ENCODE measurements at regions not wholly inside any gene's neighbourhood (a gene's known extent, or its start where the extent isn't known, plus 50 kb on each side); places are given as distances from the start of the nearest gene placed in this dataset.

GRCh38 chr12:115478505-115478904 lies 794.5 kb upstream of the TBX3 start:
- H3K4me3 ChIP-seq (replicated peaks; ENCODE audit: low read depth, low read length) = no peak overlapping the region
- no peak for TF ChIP-seq CTCF (IDR thresholded peaks at IDR 0.05; ENCODE audit: low read length, missing control alignments)
- DNase-seq (ENCODE audit: low read depth) = no peak

- DNase-seq (ENCODE audit: low read depth) = no peak
- no peak for TF ChIP-seq CTCF (IDR thresholded peaks at IDR 0.05; ENCODE audit: low read length, missing control alignments)
- no peak overlapping the region for H3K4me3 ChIP-seq (replicated peaks; ENCODE audit: low read depth, low read length)
These were observed 790.8 kb upstream of the TBX3 start for GRCh38 chr12:115474539-115475353.

- H3K4me3 ChIP-seq (replicated peaks; ENCODE audit: low read depth, low read length) = no peak overlapping the region
- no peak for TF ChIP-seq CTCF (IDR thresholded peaks at IDR 0.05; ENCODE audit: low read length, missing control alignments)
- no peak for DNase-seq (ENCODE audit: low read depth)
These were observed 789.4 kb upstream of the TBX3 start for GRCh38 chr12:115473257-115473956.

- no peak for TF ChIP-seq CTCF (IDR thresholded peaks at IDR 0.05; ENCODE audit: low read length, missing control alignments)
- DNase-seq (ENCODE audit: low read depth) = no peak
- no peak overlapping the region for H3K4me3 ChIP-seq (replicated peaks; ENCODE audit: low read depth, low read length)
These were observed 788.9 kb upstream of the TBX3 start for GRCh38 chr12:115472852-115473251.

GRCh38 chr12:115470977-115471376 lies 787.0 kb upstream of the TBX3 start:
- no peak for TF ChIP-seq CTCF (IDR thresholded peaks at IDR 0.05; ENCODE audit: low read length, missing control alignments)
- DNase-seq (ENCODE audit: low read depth) = no peak

GRCh38 chr12:115470526-115470925 lies 786.6 kb upstream of the TBX3 start:
- DNase-seq (ENCODE audit: low read depth) = no peak
- H3K4me3 ChIP-seq (replicated peaks; ENCODE audit: low read depth, low read length) = no peak overlapping the region
- TF ChIP-seq CTCF (IDR thresholded peaks at IDR 0.05; ENCODE audit: low read length, missing control alignments) = no peak

More at GRCh38 chr12:115470977-115471376, 787.0 kb upstream of the TBX3 start:
- H3K4me3 ChIP-seq (replicated peaks; ENCODE audit: low read depth, low read length) = no peak overlapping the region
